Fibroblast of lung (primary cell): ENCODE measurements at regions not wholly inside any gene's neighbourhood (a gene's known extent, or its start where the extent isn't known, plus 50 kb on each side); places are given as distances from the start of the nearest gene placed in this dataset.

Source experiments
- DNase-seq, 2 donors: peaks; one replicate each; pipeline versions ENCODE4 v3.0.0 to v3.0.0-alpha.2; 2010; ENCODE audit warnings: low read depth in 2 of 2
- H2AFZ ChIP-seq: 2 replicates; pipeline ENCODE4 v1.5.1; 2012; ENCODE audit warnings: low read length, control low read depth, inconsistent platforms
- H3K27ac ChIP-seq: 2 replicates; pipeline ENCODE4 v1.5.1; 2011; ENCODE audit warnings: low read length, control low read depth; ENCODE audit not compliant: insufficient read depth
- H3K27me3 ChIP-seq: 2 replicates; pipeline ENCODE4 v1.5.1; 2011; ENCODE audit warnings: mild to moderate bottlenecking, low read length; ENCODE audit not compliant: control insufficient read depth, insufficient read depth
- H3K36me3 ChIP-seq: 2 replicates; pipeline ENCODE4 v1.5.1; 2011; ENCODE audit warnings: low read length; ENCODE audit not compliant: control insufficient read depth, insufficient read depth
- H3K4me1 ChIP-seq: 2 replicates; pipeline ENCODE4 v1.5.1; 2011; ENCODE audit warnings: low read length; ENCODE audit not compliant: control insufficient read depth, insufficient read depth; ENCODE audit errors: extremely low read depth
- H3K4me2 ChIP-seq: 2 replicates; pipeline ENCODE4 v1.5.1; 2011; ENCODE audit warnings: low read length, control low read depth; ENCODE audit not compliant: insufficient read depth; ENCODE audit errors: extremely low read depth
- H3K4me3 ChIP-seq, 4 experiments: fragments of 200-600 bp in 1 of 4; sonication (generic) in 1 of 4; replicated peaks in 1 of 4; 2 replicates each; pipeline ENCODE4 v1.5.1; 2011 to 2016; ENCODE audit warnings: low read length in 4 of 4, low read depth in 3 of 4, mild to moderate bottlenecking in 3 of 4, control low read depth in 2 of 4, inconsistent platforms in 1 of 4, mixed read lengths in 1 of 4; ENCODE audit not compliant: insufficient read depth in 1 of 4; ENCODE audit errors: control extremely low read depth in 1 of 4
- H3K79me2 ChIP-seq: 2 replicates; pipeline ENCODE4 v1.5.1; 2012; ENCODE audit warnings: mild to moderate bottlenecking, low read length, inconsistent platforms; ENCODE audit not compliant: control insufficient read depth, insufficient read depth
- H3K9ac ChIP-seq: 2 replicates; pipeline ENCODE4 v1.5.1; 2011; ENCODE audit warnings: mild to moderate bottlenecking, low read length, control low read depth; ENCODE audit not compliant: insufficient read depth
- H3K9me3 ChIP-seq: 2 replicates; pipeline ENCODE4 v1.5.1; 2012; ENCODE audit warnings: low read depth, low read length; ENCODE audit not compliant: control insufficient read depth, insufficient read depth
- H4K20me1 ChIP-seq: 2 replicates; pipeline ENCODE4 v1.5.1; 2011; ENCODE audit warnings: low read length; ENCODE audit not compliant: control insufficient read depth, insufficient read depth; ENCODE audit errors: extremely low read depth
- EZH2 ChIP-seq: IDR thresholded peaks from 2 replicates; pipeline ENCODE4 v1.5.1; 2012; ENCODE audit warnings: low read length, control low read depth, mild to moderate bottlenecking; ENCODE audit errors: missing control alignments
- TF ChIP-seq, protein P1 (sequence below), 2 donors: IDR thresholded peaks in 1 of 2; conservative IDR thresholded peaks in 1 of 2; 1 replicate in 1 of 2; 2 replicates in 1 of 2; pipeline ENCODE4 v1.5.1; 2011 to 2012; ENCODE audit warnings: low read length in 2 of 2, control low read depth in 1 of 2, inconsistent platforms in 1 of 2, low read depth in 1 of 2, mild to moderate bottlenecking in 1 of 2

DNA sequence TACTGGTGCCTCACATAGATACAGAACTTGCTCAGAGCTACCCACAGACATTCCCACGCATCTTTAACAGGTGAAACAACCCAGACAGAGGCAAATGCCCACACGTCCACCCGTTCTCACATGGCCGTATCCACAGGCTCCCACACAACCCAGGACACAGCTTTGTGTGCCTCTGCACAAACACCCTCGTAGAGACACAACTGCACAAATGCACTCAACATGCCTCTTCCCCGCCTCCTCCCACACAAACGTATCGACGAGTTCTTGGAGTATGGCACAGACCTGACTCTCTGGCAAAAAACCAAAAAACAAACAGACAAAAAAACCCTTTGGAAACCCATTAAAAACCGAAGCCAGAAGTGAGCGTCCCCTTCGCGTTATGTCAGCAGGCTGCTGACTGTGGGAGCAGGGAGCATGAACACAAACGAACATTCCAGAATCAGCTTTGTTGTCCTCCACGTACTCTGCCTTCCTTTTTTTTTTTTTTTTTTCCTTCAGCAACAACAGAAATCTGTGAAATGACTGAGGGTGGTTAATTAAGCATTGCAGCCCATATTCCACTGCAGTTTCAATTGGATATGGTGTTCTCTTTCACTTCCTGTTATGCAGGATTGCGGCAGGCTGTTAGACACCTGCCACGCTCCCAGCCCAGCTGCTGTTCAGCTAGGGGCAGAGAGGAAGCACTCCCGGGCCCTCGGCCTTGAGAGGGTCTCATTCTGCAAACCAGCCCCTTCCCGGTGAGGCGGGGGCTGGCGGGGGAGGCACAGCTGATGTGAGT, 313.7 kb downstream of the MAF start:
- Histone ChIP-seq H2AFZ (no peak overlapping the region), H4K20me1 (no peaks in the 10 kb centered on the region), H3K4me3 (no peak overlapping the region), H3K36me3 (no peaks in the 10 kb centered on the region), H3K27me3 (no peaks in the 10 kb centered on the region), H3K9ac (no peak overlapping the region), H3K4me1 (no peaks in the 10 kb centered on the region), H3K79me2 (no peaks in the 10 kb centered on the region), H3K27ac (no peak overlapping the region), H3K4me2 (no peak overlapping the region), H3K9me3 (no peaks in the 10 kb centered on the region)
- no peak for DNase-seq
- TF ChIP-seq, protein P1, sequence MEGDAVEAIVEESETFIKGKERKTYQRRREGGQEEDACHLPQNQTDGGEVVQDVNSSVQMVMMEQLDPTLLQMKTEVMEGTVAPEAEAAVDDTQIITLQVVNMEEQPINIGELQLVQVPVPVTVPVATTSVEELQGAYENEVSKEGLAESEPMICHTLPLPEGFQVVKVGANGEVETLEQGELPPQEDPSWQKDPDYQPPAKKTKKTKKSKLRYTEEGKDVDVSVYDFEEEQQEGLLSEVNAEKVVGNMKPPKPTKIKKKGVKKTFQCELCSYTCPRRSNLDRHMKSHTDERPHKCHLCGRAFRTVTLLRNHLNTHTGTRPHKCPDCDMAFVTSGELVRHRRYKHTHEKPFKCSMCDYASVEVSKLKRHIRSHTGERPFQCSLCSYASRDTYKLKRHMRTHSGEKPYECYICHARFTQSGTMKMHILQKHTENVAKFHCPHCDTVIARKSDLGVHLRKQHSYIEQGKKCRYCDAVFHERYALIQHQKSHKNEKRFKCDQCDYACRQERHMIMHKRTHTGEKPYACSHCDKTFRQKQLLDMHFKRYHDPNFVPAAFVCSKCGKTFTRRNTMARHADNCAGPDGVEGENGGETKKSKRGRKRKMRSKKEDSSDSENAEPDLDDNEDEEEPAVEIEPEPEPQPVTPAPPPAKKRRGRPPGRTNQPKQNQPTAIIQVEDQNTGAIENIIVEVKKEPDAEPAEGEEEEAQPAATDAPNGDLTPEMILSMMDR (conservative IDR thresholded peaks at IDR 0.05 in 1 of 2, IDR thresholded peaks at IDR 0.05 in 1 of 2; ENCODE audit: low read depth in 1 of 2, low read length in 2 of 2): no peak
- no peak for TF ChIP-seq EZH2

DNA sequence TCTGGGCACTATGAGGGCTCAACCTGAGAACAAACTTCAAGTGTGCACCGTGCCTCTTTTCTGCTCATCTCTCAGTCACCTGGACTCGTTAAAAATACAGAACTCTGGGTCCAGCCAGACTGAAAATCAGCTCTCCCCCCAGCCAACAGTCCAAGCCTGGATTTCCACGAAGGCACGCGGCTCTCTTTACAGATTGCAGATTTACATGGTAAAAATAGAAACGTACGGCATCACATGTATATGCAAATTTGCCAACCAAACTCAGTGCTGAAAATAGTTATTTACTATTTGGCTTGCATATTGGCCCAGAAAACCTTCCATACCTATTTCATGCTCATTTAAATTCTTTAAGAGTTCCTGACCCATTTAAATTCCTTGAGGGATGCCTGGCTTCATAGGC, 315.8 kb downstream of the MAF start:
- H3K4me3 ChIP-seq: no peak overlapping the region
- DNase-seq: no peak
- no peaks in the 10 kb centered on the region for H3K36me3 ChIP-seq
- H3K9ac ChIP-seq: no peak overlapping the region
- no peaks in the 10 kb centered on the region for H4K20me1 ChIP-seq
- no peaks in the 10 kb centered on the region for H3K4me1 ChIP-seq
- H3K4me2 ChIP-seq: no peak overlapping the region
- no peak overlapping the region for H2AFZ ChIP-seq
- H3K79me2 ChIP-seq: no peaks in the 10 kb centered on the region
- H3K27ac ChIP-seq: no peak overlapping the region
- no peak for TF ChIP-seq EZH2
- TF ChIP-seq, protein P1 (conservative IDR thresholded peaks at IDR 0.05 in 1 of 2, IDR thresholded peaks at IDR 0.05 in 1 of 2; ENCODE audit: low read depth in 1 of 2, low read length in 2 of 2): no peak
- no peaks in the 10 kb centered on the region for H3K27me3 ChIP-seq
- H3K9me3 ChIP-seq: no peaks in the 10 kb centered on the region

DNA sequence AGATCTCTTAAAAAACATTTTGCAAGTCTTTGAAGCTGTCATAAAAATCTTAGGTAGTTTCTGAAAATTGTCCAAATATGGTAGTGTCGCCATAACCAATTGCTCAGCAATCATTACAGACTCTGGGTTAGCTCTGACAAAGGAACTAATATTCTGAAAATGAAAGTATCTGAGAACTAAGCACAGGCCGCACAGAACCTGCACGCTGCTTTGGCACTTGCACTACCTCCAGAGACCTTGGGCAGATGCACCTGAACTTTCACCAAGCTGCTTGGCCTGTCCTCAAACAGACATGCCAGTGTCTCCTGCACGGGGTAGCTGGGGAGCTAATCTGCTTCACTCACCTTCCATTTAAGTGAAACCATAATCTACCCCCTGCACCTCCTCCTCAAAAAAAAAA, 317.0 kb downstream of the MAF start:
- no peak for DNase-seq

More for the DNA sequence above, 317.0 kb downstream of the MAF start:
- H2AFZ ChIP-seq: no peak overlapping the region
- H3K79me2 ChIP-seq: no peaks in the 10 kb centered on the region
- no peaks in the 10 kb centered on the region for H3K9me3 ChIP-seq
- no peaks in the 10 kb centered on the region for H4K20me1 ChIP-seq
- H3K4me2 ChIP-seq: no peak overlapping the region
- H3K27me3 ChIP-seq: no peaks in the 10 kb centered on the region
- H3K4me1 ChIP-seq: no peaks in the 10 kb centered on the region
- no peak overlapping the region for H3K4me3 ChIP-seq
- TF ChIP-seq, protein P1 (conservative IDR thresholded peaks at IDR 0.05 in 1 of 2, IDR thresholded peaks at IDR 0.05 in 1 of 2; ENCODE audit: low read depth in 1 of 2, low read length in 2 of 2): no peak
- TF ChIP-seq EZH2: no peak
- no peak overlapping the region for H3K27ac ChIP-seq
- H3K36me3 ChIP-seq: no peaks in the 10 kb centered on the region
- no peak overlapping the region for H3K9ac ChIP-seq
